HG03378 (cell line): ENCODE measurements at regions not wholly inside any gene's neighbourhood (a gene's known extent, or its start where the extent isn't known, plus 50 kb on each side); places are given as distances from the start of the nearest gene placed in this dataset.
"Not testable (repeated sequence)": the region's sequence is repeated elsewhere in the genome, so short reads cannot be mapped to it uniquely, and the experiment has no call there.

Source experiments
- ATAC-seq: cut with Tn5 transposase; IDR thresholded peaks from one replicate; pipeline ENCODE4 v1.9.1; 2021; ENCODE audit warnings: mild to moderate bottlenecking, moderate library complexity; ENCODE audit not compliant: unreplicated experiment

DNA sequence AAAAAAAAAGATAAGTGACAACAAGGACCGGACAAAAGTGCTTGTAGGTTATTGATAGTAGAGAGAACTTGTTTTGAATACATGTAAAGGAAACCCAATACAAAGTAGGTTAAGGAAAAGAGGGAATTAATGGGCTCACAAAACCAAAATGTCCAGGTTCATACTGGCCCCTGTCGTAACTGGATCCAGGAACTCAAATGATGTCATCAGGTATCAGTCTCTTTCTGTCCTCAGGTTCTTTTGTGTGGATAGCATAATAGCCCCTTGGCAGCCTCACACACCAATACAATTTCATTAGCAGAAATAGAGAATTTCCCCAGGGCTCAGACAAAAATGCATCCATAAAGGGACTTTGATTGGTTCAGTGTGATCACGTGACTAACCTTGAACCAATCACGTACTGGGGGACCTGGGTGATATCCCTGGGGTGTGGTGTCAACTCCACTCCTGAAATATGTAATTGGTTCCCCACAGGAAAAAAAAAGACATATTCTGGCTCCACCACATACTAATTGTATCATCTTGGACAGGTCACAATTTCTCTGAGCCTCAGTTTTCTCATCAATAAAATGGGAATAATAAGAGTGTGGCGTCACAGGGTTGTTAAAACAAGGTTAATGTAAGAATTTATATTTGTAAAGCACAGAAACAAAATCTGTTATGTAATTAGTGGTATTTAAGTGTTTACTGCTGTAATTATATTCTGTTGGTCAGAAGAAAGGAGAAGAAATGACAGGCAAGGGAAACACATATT is 174.8 kb downstream of the PDGFRA start:
- ATAC-seq: no peak

DNA sequence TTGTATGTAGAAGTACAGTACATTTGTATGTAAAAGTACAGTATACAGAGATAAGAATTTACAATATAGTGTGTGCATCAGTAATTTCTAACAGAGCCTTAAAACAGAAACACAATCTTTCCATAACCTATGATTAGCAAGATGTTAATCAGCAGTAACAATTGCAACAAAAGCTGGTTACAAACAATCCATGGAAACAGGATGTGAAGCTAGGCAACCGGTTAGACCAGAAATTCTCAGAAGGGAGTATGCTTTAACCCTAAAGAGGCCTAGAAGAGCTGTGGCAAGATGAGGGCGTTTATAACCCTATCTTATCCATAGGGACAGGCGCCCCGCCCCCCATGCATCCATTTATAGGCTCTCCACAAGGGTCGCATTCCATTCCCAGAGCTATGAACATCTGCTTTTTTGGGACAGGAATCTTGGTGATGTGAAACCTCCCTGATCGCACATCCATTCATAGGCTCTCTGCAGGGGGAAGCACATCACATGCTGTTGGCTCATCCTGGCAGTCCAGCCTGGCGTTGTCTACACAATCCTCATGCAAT is 180.3 kb downstream of the PDGFRA start:
- ATAC-seq: not testable (repeated sequence)

DNA sequence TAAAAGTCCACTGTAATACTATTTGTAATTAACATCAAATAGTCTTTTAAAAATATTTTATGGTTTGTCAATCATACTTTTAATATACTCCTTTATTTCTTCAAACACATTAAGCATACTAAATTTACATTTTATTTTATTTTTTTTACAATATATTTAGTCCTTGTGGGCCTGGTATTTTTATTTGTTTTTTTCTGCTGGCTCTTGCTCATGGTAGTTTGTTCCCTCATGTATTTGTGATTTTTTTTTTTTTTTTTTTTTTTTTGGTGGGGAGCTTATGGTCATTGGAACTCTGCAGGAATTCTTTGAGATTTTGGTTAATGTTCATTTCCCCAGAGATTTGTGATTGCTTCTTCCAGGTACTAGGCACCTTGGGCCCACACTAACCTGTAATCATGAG is 185.5 kb downstream of the PDGFRA start:
- ATAC-seq: no peak

- ATAC-seq: no peak
Measured at GRCh38 chr4:54417476-54417875, 188.4 kb downstream of the PDGFRA start.

GRCh38 chr4:54418468-54418867 is 189.4 kb downstream of the PDGFRA start:
- ATAC-seq: no peak

GRCh38 chr4:54423066-54423465 is 194.0 kb downstream of the PDGFRA start:
- no peak for ATAC-seq

GRCh38 chr4:54427826-54428225 is 198.7 kb downstream of the PDGFRA start:
- no peak for ATAC-seq

DNA sequence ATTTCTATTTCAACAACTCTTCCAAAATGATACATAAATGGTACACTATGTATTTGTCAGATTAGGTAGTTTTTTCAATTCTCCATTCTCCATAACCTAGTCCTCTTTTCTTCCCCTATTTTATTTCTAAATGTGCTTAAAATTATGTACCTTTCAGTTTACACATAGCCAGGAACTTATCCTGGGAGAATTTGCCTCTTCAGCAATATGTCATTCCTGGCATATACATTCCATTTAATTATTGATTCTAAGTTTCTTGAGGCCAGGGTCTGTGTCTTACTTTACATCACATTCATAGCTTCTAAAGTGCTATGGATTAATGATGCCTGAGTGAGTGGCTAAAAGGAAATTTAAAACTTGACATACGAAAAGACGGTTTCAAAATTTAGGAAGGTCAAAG is 199.8 kb downstream of the PDGFRA start:
- ATAC-seq: no peak

DNA sequence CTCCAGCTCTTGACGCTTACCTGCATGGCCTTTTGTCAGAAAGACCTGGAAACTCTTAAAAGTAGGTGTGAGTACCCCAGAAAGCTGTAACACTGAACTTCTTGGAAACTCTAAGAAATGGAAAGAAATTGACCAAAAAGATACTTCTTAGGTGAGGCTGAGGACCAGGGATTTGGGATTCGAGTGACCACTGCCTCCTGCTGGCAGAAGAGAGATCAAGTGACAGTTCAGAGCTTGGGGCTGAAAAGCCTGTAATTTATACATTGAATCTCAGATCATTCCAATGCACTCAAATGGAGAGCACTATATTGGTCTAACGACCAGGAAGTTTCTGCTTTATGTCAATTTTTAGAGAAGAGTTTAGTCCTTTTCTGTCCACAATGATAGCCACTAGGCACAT is 204.6 kb downstream of the PDGFRA start:
- no peak for ATAC-seq

DNA sequence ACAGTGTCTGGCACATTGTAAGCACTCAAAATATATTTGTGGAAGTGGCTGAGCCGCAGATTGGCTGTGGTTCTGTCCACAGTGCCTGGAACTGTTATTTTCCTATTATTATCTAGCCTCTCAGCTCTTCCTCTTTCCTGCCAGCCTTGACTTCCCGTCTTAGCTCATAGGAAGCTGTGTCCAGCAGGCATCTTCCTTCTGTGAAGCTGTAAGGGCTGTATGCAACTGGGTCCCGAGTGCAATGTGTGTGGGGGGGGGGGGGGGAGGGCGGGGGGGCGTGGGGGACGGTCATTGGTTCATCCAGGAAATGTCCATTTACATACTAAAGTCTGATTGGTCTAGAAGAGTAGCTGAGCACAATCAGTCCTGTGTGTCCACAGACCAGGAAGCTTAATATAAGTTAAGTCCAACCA is 210.7 kb downstream of the PDGFRA start:
- no peak for ATAC-seq

DNA sequence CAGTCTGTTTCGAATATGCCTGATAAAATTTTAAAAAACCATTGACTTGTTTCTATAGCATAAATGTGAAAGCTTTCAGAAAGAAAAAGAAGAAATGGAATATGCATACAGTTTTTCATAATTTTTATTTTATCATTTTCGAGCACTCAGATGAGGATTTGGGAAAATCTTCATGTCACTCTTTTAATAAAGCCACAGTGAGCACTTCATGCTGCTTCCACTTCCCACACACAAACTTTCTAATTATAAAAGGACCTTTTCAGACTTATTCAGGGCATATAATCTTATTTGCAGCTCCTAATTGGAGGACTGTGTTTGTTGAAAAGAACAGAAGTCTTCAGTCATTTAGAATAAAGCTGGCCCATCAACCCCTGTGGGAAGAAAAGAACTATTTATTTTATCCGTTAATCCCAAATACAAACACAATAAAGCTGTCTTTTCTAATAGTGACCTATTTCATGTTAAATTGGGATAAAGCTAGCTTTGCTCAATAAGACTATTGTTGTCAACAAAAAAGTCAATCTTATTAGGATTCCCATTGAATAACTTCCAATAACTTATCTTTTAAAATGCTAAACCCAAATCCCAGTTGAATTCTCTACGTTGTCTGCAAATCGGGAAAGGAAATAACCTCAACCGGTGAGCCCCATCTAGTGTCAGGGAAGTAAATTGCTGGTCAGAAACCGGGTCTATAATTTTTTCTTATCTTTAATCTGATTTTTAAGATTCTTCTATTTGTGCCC is 211.5 kb downstream of the PDGFRA start:
- ATAC-seq: no peak

DNA sequence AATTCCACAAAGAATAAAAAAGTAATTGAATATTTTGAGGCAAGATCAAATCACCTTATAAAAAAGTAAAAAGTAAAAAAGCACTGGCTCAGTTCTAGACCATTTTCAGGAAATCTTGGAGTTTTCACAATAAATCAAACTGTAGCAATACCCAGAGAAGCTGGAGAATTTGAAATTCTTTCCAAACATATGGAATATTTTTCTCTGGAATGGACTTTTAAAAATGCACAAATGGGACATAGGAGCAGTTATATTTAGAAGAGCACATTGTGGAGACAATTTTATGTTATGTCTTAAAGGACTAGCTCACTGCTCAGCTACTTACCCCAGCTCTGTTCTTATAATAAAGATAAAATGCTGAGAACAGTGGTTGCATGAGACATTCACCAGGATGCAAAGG is 211.9 kb upstream of the KIT start:
- ATAC-seq: no peak

- ATAC-seq: no peak
Measured at GRCh38 chr4:54446581-54446980, 211.2 kb upstream of the KIT start.

- ATAC-seq: no peak
Measured at GRCh38 chr4:54447304-54447703, 210.5 kb upstream of the KIT start.

DNA sequence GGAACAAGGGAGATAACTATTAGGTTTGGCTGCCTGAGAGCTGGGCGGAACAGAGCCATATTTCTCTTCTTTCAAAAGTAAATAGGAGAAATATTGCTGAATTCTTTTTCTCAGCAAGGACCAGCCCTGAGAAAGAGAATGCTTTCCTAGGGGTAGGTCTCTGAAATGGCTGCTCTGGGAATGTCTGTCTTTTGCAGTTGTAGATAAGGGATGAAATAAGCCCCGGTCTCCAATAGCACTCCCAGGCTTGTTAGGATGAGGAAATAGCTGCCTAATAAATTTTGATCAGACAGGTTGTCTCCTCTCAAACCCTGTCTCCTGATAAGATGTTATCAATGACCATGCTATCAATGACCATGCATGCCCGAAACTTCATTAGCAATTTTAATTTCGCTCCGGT is 207.8 kb upstream of the KIT start:
- no peak for ATAC-seq

DNA sequence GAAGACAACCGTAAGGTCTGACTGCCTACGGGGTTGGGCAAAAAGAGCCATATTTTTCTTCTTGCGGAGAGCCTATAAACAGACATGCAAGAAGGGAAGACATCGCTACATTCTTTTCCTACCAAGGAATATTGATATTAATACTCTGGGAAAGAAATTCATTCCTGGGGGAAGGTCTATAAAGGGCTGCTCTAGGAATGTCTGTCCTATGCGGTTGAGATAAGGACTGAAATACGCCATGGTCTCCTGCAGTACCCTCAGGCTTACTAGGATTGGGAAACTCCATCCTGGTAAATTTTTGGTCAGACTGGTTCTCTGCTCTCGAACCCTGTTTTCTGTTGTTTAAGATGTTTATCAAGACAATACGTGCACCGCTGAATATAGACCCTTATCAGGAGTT is 190.8 kb upstream of the KIT start:
- ATAC-seq: not testable (repeated sequence)

- no peak for ATAC-seq
Measured at GRCh38 chr4:54473077-54473545, 184.6 kb upstream of the KIT start.

DNA sequence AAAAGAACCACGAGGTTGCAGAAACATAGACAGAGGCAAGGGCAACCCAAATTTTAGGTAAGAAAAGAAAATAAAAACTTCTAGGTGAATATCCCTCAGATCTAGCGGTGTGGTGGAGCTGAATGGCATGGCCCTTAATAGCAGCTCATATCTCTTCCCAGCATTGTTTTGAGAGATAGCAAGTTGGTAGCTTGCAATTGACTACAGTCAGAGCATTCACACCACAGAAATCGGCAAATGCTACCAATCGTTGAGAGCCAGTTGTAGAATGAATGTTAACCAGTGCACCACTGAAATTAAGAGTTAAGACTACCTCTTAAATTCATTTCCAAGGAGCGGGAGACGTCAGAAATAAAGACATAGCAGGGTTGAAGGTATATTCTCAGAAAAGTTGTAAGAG is 184.0 kb upstream of the KIT start:
- ATAC-seq: no peak

DNA sequence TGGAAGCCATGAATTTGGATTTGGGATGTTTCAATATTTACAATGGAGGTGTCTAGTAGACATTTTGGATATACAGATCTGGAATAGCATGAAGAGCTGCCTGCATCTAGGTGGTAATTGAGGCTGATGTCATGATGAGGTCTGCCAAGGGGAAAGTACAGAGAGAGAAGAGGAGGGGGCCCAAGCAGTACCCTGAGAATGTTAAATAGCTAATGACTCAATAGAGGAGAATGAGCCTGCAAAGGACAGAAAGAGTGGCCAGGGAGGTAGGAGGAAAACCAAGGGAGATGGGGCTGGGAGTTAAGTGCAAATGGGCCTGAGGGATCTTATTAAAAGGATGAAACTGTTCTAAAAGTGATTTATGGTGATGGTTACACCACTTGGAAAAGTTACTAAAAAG is 182.2 kb upstream of the KIT start:
- no peak for ATAC-seq

- no peak for ATAC-seq
Measured at GRCh38 chr4:54482529-54483200, 175.1 kb upstream of the KIT start.

GRCh38 chr4:54484383-54484782 is 173.4 kb upstream of the KIT start:
- ATAC-seq: no peak

DNA sequence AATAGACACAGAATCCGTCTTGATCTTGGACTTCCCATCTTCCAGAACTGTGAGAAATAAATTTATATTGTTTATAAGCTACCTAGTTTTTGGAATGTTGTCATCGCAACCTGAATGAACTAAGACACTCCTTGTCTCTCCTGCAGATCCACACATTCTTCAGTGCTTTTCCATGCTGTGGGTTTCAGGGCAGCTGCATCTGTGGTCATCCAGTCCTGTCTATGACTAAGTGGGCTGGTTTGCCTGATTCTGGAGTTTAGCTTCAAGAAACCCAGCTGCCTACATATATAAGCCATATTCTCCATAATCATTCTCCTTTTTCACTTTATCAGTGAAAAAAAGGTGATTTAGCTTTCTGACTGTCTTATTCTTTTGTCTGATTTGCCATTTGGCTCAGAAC is 170.3 kb upstream of the KIT start:
- no peak for ATAC-seq
